Prostate gland (tissue), 2 donors: ENCODE measurements at regions not wholly inside any gene's neighbourhood (a gene's known extent, or its start where the extent isn't known, plus 50 kb on each side); places are given as distances from the start of the nearest gene placed in this dataset.

Source experiments
- DNase-seq: peaks from one replicate; pipeline ENCODE4 v3.0.0-alpha.2; 2019; ENCODE audit warnings: low spot score
- H3K27ac ChIP-seq, 2 donors: fragments of 200-600 bp; sonication (generic); 2 replicates each; pipeline ENCODE4 v1.5.1; 2017 to 2019
- H3K27me3 ChIP-seq: fragments of 200-600 bp; sonication (generic); replicated peaks from 2 replicates; pipeline ENCODE4 v1.5.1; 2019; ENCODE audit not compliant: insufficient read depth
- H3K36me3 ChIP-seq, 2 donors: fragments of 200-600 bp; sonication (generic); 1 replicate in 1 of 2; 2 replicates in 1 of 2; pipeline versions ENCODE4 v1.5.1 to v1.8.1; 2017 to 2019
- H3K4me1 ChIP-seq: fragments of 200-600 bp; sonication (generic); replicated peaks from 2 replicates; pipeline ENCODE4 v1.5.1; 2019
- H3K4me3 ChIP-seq, 2 donors: fragments of 200-600 bp; sonication (generic); 2 replicates each; pipeline ENCODE4 v1.5.1; 2017 to 2019
- H3K9me3 ChIP-seq: fragments of 200-600 bp; sonication (generic); 2 replicates; pipeline ENCODE4 v1.5.1; 2017
- CTCF ChIP-seq, 4 experiments: fragments of 200-600 bp in 2 of 4; fragments of 450-650 bp in 2 of 4; sonication (generic) in 2 of 4; IDR thresholded peaks; 1 replicate in 3 of 4; 2 replicates in 1 of 4; pipeline ENCODE4 v1.5.1; 2016 to 2019; ENCODE audit warnings: antibody characterized with exemption in 4 of 4, mild to moderate bottlenecking in 2 of 4, moderate library complexity in 2 of 4
- POLR2A ChIP-seq: fragments of 450-650 bp; IDR thresholded peaks from one replicate; pipeline ENCODE4 v1.6.1; 2016; ENCODE audit warnings: antibody characterized with exemption, mild to moderate bottlenecking
- POLR2AphosphoS5 ChIP-seq: sonication (generic); formaldehyde crosslinking; IDR thresholded peaks from one replicate; pipeline ENCODE4 v1.6.1; 2017; ENCODE audit warnings: antibody characterized with exemption
- WGBS: methylation state at CpG from one replicate; pipeline ENCODE4 v1.1.5; 2018; 5-methylcytosine and 5-hydroxymethylcytosine counted together
- intact Hi-C: fragments of 100-400 bp; cut with DNase I; formaldehyde crosslinking; loops from one replicate; pipeline ENCODE4 v1.14.2; 2022

DNA sequence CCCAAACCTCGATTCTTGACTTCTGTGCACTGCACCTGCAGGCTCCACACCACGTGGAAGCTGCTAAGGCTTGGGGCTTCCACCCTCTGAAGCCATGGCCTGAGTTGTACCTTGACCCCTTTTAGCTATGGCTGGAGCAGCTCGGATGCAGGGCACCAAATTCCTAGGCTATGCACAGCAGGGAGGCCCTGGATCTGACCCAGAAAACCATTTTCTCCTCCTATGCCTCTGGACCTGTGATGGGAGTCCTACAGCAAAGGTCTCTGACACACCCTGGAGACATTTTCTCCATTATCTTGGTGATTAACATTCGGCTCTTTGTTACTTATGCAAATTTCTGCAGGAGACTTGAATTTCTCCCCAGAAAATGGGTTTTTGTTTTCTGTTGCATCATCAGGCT lies 309.2 kb upstream of the DDI1 start:
- no peaks in the 10 kb centered on the region for H3K36me3 ChIP-seq
- no peaks in the 10 kb centered on the region for H3K27me3 ChIP-seq
- no peak overlapping the region for H3K27ac ChIP-seq
- DNase-seq = no peak
- H3K4me3 ChIP-seq = no peak overlapping the region
- TF ChIP-seq POLR2A = no peak
- no peak for TF ChIP-seq CTCF (IDR thresholded peaks at IDR 0.05)
- TF ChIP-seq POLR2AphosphoS5 = no peak
- no peaks in the 10 kb centered on the region for H3K9me3 ChIP-seq
- intact Hi-C loops = no loop called here
- H3K4me1 ChIP-seq = no peaks in the 10 kb centered on the region
- 89% methylated on average over 4 of the region's 4 CpGs for WGBS

- H3K27me3 ChIP-seq = no peaks in the 10 kb centered on the region
- no peak overlapping the region for H3K27ac ChIP-seq
- H3K36me3 ChIP-seq = no peaks in the 10 kb centered on the region
- TF ChIP-seq POLR2A = no peak
- TF ChIP-seq POLR2AphosphoS5 = no peak
- TF ChIP-seq CTCF (IDR thresholded peaks at IDR 0.05) = no peak
- H3K4me1 ChIP-seq = no peaks in the 10 kb centered on the region
- no peak for DNase-seq
- intact Hi-C loops = no loop called here
- H3K4me3 ChIP-seq = no peak overlapping the region
- H3K9me3 ChIP-seq = no peaks in the 10 kb centered on the region
Measured at GRCh38 chr11:103729617-103730016, 306.8 kb upstream of the DDI1 start.

DNA sequence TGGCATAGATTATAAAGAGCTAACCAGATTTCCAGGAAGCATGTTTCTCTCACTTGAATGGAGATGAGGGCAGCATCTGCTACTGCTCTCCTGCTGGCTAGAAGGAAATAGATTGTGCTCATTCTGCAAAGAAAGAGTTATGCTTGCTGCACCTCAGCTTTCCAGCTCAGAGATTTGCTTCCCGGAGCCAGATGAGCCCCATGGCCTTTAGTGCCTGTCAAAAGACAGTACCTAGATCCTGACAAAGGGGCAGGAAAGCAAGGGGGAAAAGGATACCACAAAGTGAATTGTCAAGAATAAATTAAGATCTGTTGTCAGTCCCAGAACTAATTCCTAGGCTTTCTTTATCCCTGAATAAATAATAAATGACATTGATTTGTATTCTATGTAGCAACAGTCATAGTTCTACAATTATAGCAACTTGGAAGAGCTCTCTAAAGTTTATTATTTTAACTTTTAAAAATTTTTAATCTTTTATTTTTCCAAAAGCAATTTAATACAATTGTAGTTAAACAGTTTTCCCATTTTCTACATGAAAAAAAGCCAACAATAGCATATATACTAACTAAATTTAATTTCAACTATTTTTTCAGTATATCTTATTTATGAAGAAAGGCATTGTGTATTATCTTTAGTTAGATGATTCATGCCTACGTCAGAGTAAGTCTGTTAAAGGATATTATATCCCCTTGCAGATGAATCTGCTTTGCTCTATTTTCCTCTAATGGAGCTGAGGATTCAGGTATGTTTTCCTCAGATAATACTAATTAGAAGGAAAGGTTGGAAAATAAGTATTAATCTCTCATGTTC lies 306.1 kb upstream of the DDI1 start:
- intact Hi-C loops = no loop called here
- DNase-seq = no peak
- no peaks in the 10 kb centered on the region for H3K36me3 ChIP-seq
- no peak overlapping the region for H3K4me3 ChIP-seq
- H3K27ac ChIP-seq = no peak overlapping the region
- H3K27me3 ChIP-seq = no peaks in the 10 kb centered on the region
- TF ChIP-seq POLR2AphosphoS5 (no peak), POLR2A (no peak), CTCF (IDR thresholded peaks at IDR 0.05) (no peak)
- WGBS = 54% methylated on average over 2 of the region's 2 CpGs
- no peaks in the 10 kb centered on the region for H3K4me1 ChIP-seq
- H3K9me3 ChIP-seq = no peaks in the 10 kb centered on the region

GRCh38 chr11:103731670-103732069 lies 304.8 kb upstream of the DDI1 start:
- Histone ChIP-seq H3K4me1 (no peaks in the 10 kb centered on the region), H3K9me3 (no peaks in the 10 kb centered on the region), H3K27ac (no peak overlapping the region), H3K27me3 (no peaks in the 10 kb centered on the region), H3K36me3 (no peaks in the 10 kb centered on the region), H3K4me3 (no peak overlapping the region)
- WGBS = 46% methylated on average over 2 of the region's 2 CpGs
- TF ChIP-seq CTCF (IDR thresholded peaks at IDR 0.05) (no peak), POLR2A (no peak), POLR2AphosphoS5 (no peak)
- intact Hi-C loops = no loop called here
- DNase-seq = no peak

- no peak for DNase-seq
- WGBS = 73% methylated on average over 1 of the region's 1 CpG
- Histone ChIP-seq H3K4me1 (no peaks in the 10 kb centered on the region), H3K27ac (no peak overlapping the region), H3K4me3 (no peak overlapping the region), H3K36me3 (no peaks in the 10 kb centered on the region), H3K27me3 (no peaks in the 10 kb centered on the region), H3K9me3 (no peaks in the 10 kb centered on the region)
- intact Hi-C loops = no loop called here
- TF ChIP-seq POLR2A = no peak
- TF ChIP-seq POLR2AphosphoS5 = no peak
- no peak for TF ChIP-seq CTCF (IDR thresholded peaks at IDR 0.05)
Measured at GRCh38 chr11:103733889-103734288, 302.6 kb upstream of the DDI1 start.
